HG02938 (cell line): ENCODE measurements at regions not wholly inside any gene's neighbourhood (a gene's known extent, or its start where the extent isn't known, plus 50 kb on each side); places are given as distances from the start of the nearest gene placed in this dataset.
"Not testable (repeated sequence)": the region's sequence is repeated elsewhere in the genome, so short reads cannot be mapped to it uniquely, and the experiment has no call there.

ENCODE experiments used
- ATAC-seq: cut with Tn5 transposase; IDR thresholded peaks from one replicate; pipeline ENCODE4 v1.9.1; 2021; ENCODE audit warnings: mild to moderate bottlenecking, moderate library complexity; ENCODE audit not compliant: unreplicated experiment

DNA sequence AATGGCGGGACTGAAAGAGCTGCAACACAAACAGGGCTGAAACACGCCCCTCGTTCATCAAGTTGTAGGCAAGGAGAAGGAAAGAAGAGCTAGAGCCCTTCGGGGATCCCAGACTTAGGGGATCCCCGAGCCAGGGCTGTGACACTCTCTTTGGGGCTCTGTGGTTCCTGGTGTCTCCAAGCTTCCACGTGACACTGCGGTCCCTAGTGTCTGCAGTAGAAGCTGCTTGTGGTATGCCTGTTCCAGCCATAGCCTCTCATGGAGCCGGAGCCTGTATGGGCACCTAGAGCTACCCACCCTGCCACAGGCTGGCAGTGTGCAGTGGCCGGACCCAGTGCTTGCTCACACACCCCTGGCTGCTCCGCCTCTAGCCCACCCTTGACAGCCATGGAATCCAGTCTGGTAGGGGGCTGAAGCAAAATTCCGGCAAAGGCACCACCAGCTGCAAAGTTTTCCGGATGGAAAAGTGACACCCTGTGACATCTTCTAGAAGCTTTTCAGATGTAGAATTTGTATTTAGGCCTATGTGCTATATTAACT is 1439.6 kb upstream of the ACO1 start:
- ATAC-seq: no peak

DNA sequence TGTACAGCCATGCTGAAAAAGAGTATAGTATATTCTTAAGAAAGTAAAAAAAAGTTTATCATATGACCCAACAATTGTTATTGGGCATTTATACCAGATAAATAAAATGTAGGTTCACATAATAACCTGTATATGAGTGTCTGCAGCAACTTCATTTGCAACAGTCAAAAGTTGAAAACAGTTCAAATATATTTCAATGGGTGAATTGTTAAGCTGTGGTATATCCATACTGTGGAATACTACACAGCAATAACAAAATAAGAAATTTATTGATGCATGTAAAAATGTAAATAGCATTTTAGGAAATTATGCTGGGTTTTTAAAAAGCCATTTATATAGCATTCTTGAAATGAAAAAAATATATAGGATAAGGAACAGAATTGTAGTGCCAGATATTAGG is 1420.1 kb upstream of the ACO1 start:
- no peak for ATAC-seq

GRCh38 chr9:30967476-30967875 is 1417.0 kb upstream of the ACO1 start:
- ATAC-seq: no peak

DNA sequence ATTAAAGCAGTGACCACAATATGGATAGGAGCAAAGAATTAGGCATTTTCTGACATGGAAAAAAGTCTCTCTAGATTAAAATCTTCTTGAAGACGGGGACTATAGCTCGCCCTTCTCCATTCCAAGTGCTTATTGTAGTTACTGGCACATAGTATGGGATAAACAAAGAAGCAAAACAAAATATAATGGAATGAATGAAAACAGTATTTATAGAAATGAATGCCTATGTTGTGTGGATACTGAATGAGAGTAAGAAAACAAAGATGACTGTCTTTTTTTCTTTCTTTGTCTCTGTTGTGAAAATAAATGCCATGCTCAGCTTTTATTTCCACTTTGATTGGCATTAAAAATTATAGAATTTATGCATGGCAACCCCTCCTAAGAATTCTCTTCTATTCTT is 1414.3 kb upstream of the ACO1 start:
- no peak for ATAC-seq

GRCh38 chr9:30970812-30971211 is 1413.6 kb upstream of the ACO1 start:
- ATAC-seq: no peak

- no peak for ATAC-seq
Measured at GRCh38 chr9:30972654-30973053, 1411.8 kb upstream of the ACO1 start.

DNA sequence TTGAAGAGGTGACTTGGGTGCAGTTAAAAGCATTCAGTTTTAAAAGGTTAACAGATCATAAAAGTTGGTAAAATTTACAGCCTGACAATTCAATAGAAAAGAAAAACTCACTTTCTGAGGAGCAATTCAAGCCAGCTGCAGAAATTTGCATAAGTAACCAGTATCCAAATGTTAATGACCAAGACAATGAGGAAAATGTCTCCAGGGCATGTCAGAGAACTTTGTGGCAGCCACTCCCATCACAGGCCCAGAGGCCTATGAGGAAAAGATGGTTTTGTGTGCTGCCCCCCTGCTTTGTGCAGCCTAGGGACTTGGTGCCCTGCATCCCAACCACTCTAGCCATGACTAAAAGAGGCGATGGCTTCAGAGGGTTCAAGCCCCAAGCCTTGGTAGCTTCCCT is 1406.5 kb upstream of the ACO1 start:
- ATAC-seq: no peak

DNA sequence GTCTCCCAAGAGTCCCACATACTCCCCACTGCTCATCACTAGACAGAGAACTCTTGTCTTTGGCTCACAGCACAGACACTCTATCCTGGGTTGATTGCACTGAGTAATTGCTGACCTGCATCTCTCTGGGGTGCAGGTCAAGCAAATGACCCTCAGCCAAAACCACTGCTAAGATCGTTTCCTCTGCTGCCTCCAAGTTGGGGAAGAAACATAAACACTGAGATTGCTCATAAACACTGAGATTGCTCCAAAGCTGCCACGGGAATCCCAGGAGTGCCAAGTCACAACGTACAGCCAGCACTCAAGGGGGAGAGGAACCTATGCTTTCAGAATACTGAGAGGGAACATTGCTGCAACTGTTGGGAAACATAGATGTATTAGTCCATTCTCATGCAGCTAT is 1402.1 kb upstream of the ACO1 start:
- no peak for ATAC-seq

DNA sequence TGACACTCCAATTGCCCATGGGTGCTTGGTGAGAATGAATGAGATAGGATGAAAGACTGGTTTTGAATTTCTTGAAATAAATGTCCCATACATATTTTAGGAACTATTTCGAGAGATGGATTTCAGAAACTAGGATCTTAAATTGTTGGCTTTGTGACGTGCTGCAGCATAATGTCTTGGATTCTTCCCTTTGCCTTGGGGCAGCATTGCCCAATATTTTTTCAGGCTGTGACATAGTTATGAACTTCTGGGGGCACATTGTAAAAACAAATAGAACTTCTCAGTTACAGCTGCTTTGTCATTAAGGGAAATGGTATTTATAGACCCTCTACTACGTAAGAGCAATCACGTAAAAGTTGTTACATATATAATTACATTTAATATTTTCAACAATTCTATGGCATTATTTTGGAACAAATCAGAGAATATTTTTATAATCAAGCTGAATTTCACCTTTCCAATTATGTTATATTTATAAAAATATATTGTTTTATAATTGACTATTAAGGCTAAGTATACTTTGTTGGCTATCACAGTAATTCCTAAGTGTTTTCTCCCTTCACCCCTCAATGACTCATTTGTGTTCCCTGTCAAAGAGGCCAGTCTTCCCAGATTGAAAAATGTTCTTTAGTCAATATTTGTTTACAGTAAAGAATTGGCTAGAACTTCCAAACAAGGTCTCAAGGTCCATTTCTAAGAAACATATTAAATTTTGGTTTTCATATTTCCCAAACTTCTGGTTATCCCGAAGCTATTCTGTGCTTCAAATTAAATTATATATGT is 1388.3 kb upstream of the ACO1 start:
- ATAC-seq: no peak

DNA sequence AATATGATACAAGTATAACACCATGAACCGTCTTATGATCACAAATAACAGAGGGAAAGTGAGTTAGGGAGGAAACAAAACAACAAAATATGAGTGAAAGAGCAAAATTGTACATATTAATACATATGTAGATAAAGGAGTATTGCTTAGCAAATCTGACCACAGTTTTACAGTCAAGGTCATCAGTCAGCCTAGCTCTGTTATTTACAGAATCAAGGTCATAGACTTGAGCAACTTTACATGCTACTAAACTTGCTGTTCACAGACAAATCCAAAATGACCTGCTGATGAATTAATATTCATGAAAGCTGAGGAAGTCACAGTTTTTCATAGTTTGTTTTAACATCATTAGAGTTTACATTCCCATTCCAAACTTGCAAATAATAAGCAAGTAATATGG is 1387.7 kb upstream of the ACO1 start:
- no peak for ATAC-seq

- ATAC-seq: no peak
Measured at GRCh38 chr9:30997291-30997690, 1387.2 kb upstream of the ACO1 start.

DNA sequence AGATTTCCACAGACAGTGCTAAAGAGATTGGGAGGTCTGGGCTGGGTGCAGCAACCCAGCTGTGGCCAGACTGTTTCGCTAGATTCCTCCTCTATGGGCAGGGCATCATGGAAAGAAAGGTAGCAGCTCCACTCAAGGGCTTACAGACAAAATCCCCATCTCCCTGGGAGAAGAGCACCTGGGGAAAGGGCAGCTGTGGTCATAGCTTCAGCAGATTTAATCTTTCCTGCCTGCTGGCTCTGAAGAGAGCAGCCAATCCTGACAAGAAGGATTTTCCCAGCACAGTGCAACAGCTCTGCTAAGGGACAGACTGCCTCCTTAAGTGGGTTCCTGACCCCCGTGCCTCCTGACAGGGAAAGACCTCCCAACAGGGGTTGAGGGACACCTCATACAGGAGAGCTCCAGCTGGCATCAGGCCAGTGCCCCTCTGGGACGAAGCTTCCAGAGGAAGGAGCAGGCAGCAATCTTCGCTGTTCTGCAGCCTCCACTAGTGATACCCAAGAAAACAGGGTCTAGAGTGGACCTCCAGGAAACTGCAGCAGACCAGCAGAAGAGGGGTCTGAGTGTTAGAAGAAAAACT is 1379.3 kb upstream of the ACO1 start:
- ATAC-seq: no peak

DNA sequence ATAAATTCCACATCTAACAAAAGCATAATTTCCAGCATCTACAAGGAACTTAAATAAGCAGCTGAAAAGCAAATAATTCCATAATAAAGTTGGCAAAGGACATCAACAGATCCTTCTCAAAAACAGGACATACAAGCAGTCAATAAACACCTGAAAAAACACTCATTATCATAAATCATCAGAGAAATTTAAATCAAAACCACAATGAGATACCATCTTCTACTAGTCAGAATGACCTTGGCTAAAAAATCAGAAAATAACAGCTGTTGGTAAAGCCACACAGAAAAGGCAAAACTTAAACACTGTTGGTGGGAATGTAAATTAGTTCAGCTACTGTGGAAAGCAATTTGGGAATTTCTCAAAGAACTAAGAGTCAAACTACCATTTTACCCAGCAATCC is 1371.1 kb upstream of the ACO1 start:
- ATAC-seq: no peak

- no peak for ATAC-seq
Measured at GRCh38 chr9:31023847-31024246, 1360.6 kb upstream of the ACO1 start.

DNA sequence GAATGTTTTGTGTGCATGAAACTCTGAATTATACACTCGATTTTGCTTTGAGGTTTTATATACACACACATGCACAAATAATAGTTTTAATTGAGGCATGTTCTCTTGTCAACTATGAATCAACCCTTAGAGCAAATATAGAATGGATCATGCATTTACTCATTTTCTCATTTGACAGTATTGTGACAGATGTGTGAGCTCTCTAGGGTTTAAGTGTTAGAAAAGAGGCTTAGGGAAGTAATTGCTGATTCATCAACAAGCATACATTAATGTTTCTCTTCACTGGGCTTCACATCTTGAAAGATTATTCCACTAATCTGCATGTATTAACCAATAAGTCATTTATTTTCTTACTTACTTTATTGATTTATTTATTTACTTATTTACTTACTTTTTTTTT is 1356.8 kb upstream of the ACO1 start:
- no peak for ATAC-seq

DNA sequence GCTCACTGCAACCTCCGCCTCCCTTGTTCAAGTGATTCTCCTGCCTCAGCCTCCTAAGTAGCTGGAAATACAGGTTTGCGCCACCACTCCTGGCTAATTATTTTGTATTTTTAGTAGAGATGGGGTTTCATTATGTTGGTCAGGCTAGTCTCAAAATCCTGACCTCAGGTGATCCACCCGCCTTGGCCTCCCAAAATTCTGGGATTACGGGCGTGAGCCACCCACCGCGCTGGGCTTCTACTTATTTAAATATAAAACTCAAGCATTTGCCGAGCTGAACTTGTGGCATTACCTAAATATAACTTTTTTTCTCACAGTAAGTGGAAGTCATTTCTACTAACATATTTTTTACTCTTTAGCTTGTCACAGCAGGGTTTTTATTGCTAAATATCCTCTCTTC is 1356.3 kb upstream of the ACO1 start:
- no peak for ATAC-seq

DNA sequence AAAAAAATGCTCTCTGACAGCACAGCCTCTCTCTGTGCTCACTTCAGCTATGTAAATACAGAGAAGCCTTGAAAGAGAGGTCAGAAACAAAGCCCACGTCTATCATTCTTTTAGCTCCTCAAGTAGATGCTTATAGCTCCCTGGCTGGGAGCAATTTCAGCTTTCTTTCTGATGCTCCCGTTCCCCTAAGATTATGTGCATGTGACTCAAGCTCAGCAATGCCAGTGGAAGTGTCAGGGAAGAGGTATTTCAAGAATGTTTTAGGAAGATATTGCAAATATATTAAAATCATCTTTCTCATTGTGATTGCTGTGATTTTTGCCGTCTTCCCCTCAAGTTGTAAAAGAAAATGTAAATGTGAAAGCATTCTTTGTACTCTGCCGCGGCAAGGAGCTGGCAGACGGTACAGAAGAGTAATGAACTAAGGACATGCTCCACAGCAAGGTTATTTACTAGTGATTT is 1353.7 kb upstream of the ACO1 start:
- no peak for ATAC-seq

GRCh38 chr9:31032206-31032605 is 1352.2 kb upstream of the ACO1 start:
- no peak for ATAC-seq

- ATAC-seq: no peak
Measured at GRCh38 chr9:31034311-31034710, 1350.1 kb upstream of the ACO1 start.

DNA sequence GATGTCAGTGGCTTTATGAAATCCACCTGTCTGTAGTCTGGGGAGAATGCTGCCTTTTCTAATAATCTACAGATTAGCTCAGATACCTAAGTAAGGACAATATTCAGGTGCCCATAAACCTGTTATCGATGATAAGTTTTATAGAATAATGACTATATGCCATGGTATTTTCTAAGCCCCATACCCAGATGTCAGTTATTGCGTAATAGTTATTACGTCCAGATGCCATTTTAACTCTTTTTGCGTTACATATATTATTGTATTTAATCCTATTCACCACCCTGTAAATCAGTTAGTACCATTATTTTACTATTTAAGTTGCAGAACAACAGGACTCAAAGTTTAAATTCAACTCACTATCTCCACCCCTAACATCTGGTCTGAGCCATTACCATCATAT is 1343.9 kb upstream of the ACO1 start:
- no peak for ATAC-seq

GRCh38 chr9:31045810-31046209 is 1338.6 kb upstream of the ACO1 start:
- no peak for ATAC-seq

DNA sequence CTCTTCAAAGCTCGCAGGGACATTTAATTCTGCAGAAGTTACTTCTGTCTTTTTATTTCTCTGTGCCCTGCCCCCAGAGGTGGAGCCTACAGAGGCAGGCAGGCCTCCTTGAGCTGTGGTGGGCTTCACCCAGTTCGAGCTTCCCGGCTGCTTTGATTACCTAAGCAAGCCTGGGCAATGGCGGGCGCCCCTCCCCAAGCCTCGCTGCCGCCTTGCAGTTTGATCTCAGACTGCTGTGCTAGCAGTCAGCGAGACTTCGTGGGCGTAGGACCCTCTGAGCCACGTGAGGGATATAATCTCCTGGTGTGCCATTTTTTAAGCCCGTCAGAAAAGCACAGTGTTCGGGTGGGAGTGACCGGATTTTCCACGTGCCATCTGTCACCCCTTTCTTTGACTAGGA is 1322.9 kb upstream of the ACO1 start:
- ATAC-seq: not testable (repeated sequence)

GRCh38 chr9:31065691-31066090 is 1318.8 kb upstream of the ACO1 start:
- ATAC-seq: no peak
